Ishikawa (cell line): ENCODE measurements at regions not wholly inside any gene's neighbourhood (a gene's known extent, or its start where the extent isn't known, plus 50 kb on each side); places are given as distances from the start of the nearest gene placed in this dataset.

ENCODE experiments used
- CEBPB ChIP-seq: IDR thresholded peaks from 2 replicates; pipeline ENCODE4 v1.6.1; 2012
- CREB1 ChIP-seq: IDR thresholded peaks from 2 replicates; pipeline ENCODE4 v1.6.1; 2012; ENCODE audit warnings: low read depth
- EGR1 ChIP-seq: IDR thresholded peaks from 2 replicates; pipeline ENCODE4 v1.6.1; 2012
- EP300 ChIP-seq: IDR thresholded peaks from 2 replicates; pipeline ENCODE4 v1.6.1; 2012; ENCODE audit warnings: borderline replicate concordance
- FOXM1 ChIP-seq: IDR thresholded peaks from 2 replicates; pipeline ENCODE4 v1.6.1; 2012; ENCODE audit warnings: low read depth, borderline replicate concordance
- NFIC ChIP-seq: IDR thresholded peaks from 2 replicates; pipeline ENCODE4 v1.6.1; 2012
- RAD21 ChIP-seq: IDR thresholded peaks from 2 replicates; pipeline ENCODE4 v1.6.1; 2012; ENCODE audit warnings: low read depth
- TAF1 ChIP-seq: IDR thresholded peaks from 2 replicates; pipeline ENCODE4 v1.6.1; 2012; ENCODE audit warnings: low read depth, mild to moderate bottlenecking
- TCF12 ChIP-seq: IDR thresholded peaks from 2 replicates; pipeline ENCODE4 v1.6.1; 2012; ENCODE audit warnings: low read depth
- TEAD4 ChIP-seq: IDR thresholded peaks from 2 replicates; pipeline ENCODE4 v1.6.1; 2012
- YY1 ChIP-seq: IDR thresholded peaks from 2 replicates; pipeline ENCODE4 v1.6.1; 2012; ENCODE audit warnings: low read depth
- ZBTB7A ChIP-seq: IDR thresholded peaks from 2 replicates; pipeline ENCODE4 v1.6.1; 2012; ENCODE audit warnings: low read depth
- TF ChIP-seq, protein P1 (sequence below): IDR thresholded peaks from 2 replicates; pipeline ENCODE4 v1.6.1; 2012
- TF ChIP-seq, protein P2 (sequence below): IDR thresholded peaks from 2 replicates; pipeline ENCODE4 v1.6.1; 2012; ENCODE audit warnings: low read depth, mild to moderate bottlenecking
- TF ChIP-seq, protein P3 (sequence below): IDR thresholded peaks from 2 replicates; pipeline ENCODE4 v1.6.1; 2012

DNA sequence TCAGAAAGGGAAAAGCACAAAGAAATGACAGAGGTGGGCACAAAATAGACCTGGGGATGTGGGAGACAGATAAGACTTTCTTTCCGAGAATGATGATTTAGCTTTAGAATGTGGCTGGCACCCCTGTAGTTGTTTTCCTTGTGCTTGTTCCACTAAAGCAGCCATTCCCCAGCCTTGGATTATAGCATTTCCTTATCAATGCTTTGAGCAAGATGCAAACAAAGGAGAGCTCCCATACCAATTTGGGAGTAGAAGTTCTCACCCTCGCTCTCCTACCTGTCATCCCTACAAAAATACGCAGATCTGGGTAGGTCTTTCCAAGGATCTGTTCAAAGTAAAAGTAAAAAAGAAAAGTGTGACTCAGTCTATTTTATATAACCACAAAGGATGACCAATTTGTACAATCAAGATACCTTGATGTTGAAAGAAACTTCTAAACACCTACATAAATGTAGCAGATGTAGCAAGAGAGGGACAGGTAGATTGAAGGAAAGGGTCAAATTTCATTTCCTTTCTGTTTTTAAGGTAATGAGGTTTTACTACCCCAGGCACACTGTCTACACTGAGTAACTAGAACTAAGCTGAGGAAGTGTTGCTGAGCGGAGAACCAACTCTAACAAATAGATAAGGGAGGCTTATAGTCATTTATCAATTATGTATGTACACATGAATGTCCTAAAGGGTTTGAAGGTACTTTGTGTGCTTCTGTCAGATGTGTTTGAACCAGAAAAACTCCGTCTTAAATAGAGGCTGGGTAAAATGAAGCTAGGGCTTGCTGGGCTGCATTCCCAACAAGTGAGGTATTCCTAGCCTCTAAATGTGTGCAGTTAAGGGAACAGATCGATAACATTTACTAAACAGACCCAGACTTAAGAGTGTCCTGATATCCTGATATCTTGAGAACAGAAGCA lies 91.1 kb upstream of the LRRN1 start:
- TF ChIP-seq, protein P1, sequence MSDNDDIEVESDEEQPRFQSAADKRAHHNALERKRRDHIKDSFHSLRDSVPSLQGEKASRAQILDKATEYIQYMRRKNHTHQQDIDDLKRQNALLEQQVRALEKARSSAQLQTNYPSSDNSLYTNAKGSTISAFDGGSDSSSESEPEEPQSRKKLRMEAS, result no peak
- TF ChIP-seq, protein P2, sequence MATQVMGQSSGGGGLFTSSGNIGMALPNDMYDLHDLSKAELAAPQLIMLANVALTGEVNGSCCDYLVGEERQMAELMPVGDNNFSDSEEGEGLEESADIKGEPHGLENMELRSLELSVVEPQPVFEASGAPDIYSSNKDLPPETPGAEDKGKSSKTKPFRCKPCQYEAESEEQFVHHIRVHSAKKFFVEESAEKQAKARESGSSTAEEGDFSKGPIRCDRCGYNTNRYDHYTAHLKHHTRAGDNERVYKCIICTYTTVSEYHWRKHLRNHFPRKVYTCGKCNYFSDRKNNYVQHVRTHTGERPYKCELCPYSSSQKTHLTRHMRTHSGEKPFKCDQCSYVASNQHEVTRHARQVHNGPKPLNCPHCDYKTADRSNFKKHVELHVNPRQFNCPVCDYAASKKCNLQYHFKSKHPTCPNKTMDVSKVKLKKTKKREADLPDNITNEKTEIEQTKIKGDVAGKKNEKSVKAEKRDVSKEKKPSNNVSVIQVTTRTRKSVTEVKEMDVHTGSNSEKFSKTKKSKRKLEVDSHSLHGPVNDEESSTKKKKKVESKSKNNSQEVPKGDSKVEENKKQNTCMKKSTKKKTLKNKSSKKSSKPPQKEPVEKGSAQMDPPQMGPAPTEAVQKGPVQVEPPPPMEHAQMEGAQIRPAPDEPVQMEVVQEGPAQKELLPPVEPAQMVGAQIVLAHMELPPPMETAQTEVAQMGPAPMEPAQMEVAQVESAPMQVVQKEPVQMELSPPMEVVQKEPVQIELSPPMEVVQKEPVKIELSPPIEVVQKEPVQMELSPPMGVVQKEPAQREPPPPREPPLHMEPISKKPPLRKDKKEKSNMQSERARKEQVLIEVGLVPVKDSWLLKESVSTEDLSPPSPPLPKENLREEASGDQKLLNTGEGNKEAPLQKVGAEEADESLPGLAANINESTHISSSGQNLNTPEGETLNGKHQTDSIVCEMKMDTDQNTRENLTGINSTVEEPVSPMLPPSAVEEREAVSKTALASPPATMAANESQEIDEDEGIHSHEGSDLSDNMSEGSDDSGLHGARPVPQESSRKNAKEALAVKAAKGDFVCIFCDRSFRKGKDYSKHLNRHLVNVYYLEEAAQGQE, result no peak
- TF ChIP-seq NFIC (no peak), TCF12 (no peak), TEAD4 (no peak), RAD21 (no peak), TAF1 (no peak), CEBPB (no peak), ZBTB7A (no peak), EGR1 (no peak), CREB1 (no peak), FOXM1 (no peak), EP300 (no peak), YY1 (no peak)
- TF ChIP-seq, protein P3, sequence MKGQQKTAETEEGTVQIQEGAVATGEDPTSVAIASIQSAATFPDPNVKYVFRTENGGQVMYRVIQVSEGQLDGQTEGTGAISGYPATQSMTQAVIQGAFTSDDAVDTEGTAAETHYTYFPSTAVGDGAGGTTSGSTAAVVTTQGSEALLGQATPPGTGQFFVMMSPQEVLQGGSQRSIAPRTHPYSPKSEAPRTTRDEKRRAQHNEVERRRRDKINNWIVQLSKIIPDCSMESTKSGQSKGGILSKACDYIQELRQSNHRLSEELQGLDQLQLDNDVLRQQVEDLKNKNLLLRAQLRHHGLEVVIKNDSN, result no peak

DNA sequence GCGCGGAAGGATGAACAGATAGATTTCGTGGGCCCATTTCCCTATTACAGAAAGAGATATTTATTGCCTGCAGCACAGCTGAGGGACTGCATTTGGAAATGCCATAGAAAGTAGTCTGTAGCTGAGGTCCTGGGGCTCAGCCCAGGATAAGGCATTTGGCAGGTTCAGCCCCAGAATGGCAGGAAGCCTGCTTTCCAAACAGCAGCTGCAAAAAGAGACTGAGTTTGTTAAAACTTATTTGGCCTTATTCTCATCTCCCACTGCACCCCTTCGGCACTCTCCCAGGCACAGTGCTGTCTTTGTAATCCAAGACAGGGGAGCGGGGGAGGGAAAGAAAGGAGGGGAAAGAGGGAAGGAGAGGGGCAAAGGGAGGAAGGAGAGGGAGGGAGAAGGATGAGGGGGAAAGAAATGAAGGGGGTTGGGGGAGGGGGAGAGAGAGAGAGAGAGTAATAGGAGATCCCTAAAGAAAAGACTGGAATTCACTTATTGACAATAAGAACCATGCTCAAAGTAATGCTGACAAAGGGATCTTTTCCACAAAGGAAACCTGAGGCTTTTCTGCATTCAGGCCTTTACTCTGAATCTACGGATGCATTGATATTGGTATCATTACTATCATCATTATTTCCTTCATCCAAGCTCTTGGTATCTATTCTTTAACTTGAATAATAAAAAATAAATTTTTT lies 94.0 kb upstream of the LRRN1 start:
- TF ChIP-seq TCF12, result no peak
- TF ChIP-seq, protein P2, result no peak

DNA sequence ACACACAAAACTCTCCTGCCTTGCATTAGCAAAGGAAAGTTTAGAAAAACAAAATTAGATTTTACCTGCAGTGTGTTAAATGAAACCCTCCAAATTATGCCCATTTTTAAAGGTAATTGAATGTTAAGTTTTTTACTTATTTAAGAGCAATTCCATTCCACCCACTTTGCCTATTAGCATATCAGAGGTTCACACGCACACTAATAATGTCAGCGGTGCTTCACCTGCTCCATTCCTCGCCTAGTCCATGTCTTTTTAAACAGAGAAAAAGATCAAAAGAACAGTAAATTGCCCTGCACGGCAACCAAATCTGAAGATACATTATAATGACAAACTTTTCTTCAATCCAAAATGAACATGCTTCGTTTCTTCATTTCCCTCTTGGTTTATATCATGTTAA lies 97.3 kb upstream of the LRRN1 start:
- TF ChIP-seq TCF12 (no peak), CEBPB (no peak), FOXM1 (no peak), ZBTB7A (no peak), TEAD4 (no peak), TAF1 (no peak), RAD21 (no peak), NFIC (no peak)
- TF ChIP-seq, protein P1, result no peak
- TF ChIP-seq, protein P2, result no peak

DNA sequence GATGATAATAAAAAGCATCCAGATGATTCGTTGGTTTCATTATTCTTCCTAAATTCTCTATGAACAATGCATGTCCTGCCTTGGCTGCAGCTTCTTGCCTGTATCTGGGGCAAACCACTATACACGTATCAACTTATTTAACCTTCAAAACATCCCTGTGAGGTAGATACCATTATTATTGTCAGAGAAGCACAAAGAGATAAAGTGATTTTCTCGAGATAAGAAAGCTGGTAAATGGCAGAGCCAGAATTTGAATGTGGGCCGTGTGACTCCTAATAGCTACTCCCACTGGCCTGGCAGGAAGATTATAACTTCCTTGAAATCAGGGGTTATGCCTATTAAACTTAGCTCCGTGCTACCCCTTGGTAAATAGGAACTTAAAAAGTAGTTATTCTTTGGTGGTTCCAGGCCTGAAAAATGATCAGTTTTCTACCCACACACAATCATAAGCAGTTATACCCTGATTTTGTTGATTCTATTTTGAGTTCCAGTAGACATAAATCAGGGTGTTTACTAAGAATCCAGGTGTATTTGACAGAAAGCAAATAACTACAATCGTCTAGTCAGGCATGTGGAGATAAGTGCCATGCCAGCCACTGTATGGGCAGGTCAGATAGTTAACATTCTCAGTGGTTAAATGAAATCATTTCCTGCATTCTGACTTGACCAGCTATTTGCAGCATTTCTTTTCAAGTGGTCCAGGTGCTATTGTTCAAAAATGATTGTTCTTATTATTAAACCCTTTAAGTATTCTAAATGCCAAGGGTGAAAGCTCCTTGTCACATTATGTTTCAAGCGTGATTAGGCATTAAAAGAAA lies 99.2 kb upstream of the LRRN1 start:
- TF ChIP-seq ZBTB7A, result no peak
- TF ChIP-seq NFIC, result no peak
- TF ChIP-seq EP300, result no peak
- TF ChIP-seq TAF1, result no peak
- TF ChIP-seq CEBPB, result no peak
- TF ChIP-seq FOXM1, result no peak
- TF ChIP-seq, protein P2, result no peak
- TF ChIP-seq, protein P1, result no peak
- no peak for TF ChIP-seq TCF12
- no peak for TF ChIP-seq YY1
- TF ChIP-seq EGR1, result no peak
- TF ChIP-seq CREB1, result no peak
- no peak for TF ChIP-seq RAD21
- TF ChIP-seq, protein P3, result no peak
